HG03457 (cell line): ENCODE measurements at regions not wholly inside any gene's neighbourhood (a gene's known extent, or its start where the extent isn't known, plus 50 kb on each side); places are given as distances from the start of the nearest gene placed in this dataset.
"Not testable (repeated sequence)": the region's sequence is repeated elsewhere in the genome, so short reads cannot be mapped to it uniquely, and the experiment has no call there.

Experiments used
- ATAC-seq: cut with Tn5 transposase; IDR thresholded peaks from one replicate; pipeline ENCODE4 v1.9.1; 2021; ENCODE audit warnings: moderate number of reproducible peaks; ENCODE audit not compliant: unreplicated experiment

GRCh38 chr1:99497690-99498089 lies 148.2 kb upstream of the PALMD start:
- no peak for ATAC-seq

GRCh38 chr1:99500541-99500940 lies 145.4 kb upstream of the PALMD start:
- ATAC-seq, result no peak

GRCh38 chr1:99501871-99502270 lies 144.0 kb upstream of the PALMD start:
- ATAC-seq, result no peak

- ATAC-seq, result no peak
Measured at GRCh38 chr1:99502400-99502799, 143.5 kb upstream of the PALMD start.

DNA sequence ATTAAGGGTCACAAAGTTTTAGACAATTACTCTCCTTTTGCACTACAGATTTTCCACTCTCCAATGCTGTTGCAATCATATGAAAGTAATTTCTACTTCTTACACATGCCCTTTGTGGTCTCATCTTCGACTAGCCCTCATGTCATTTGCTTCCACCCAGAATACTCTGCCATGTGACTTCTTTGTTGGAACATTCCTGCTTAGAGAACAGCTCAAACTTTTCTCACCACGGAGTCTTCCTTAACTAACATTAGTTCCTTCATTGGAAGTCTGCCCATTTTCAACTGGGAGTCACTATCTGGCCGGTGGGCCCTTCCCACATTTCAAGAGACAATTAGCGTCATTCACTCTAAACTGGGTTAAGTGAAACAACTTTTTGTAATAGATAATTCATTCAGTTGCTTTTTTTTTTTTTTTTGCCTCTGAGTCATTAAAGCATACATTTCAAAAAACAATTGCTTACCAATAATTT lies 142.6 kb upstream of the PALMD start:
- ATAC-seq, result no peak

DNA sequence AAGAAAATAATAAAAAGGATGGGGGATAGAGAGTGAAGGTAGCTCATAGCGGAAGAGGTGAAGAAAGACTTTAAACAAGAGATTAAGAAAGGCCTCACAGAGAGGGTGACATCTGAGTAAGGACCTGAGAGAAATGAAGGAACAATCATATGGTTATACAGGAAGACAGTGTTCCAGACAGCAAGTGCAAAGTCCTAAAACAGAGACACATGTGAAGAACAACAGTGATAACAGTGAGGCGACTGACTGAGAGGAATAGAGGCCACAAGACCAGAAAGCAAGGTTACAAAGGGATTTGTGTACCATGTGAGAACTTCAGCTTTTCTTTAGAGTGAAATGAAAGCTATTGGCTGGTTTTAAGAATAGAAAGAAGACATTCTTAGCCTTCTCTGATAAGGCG lies 141.6 kb upstream of the PALMD start:
- ATAC-seq, result no peak

DNA sequence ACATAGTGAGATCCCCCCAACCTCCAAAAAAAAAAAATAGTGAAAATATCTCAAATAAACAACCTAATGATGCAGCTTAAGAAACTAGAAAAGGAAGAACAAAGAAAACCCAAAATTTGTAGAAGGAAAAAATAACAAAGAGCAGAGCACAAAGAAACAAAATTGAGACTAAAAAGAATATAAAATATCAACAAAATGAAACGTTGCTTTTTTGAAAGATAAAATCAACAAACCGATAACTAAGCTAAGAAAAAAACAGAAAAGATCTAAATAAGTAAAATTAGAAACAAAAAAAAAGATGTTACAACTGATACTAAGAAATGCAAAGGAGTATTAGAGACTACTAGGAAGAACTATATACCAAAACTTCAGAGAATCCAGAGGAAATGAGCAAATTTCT lies 139.3 kb upstream of the PALMD start:
- ATAC-seq, result no peak

- ATAC-seq, result not testable (repeated sequence)
Measured at GRCh38 chr1:99507446-99507845, 138.5 kb upstream of the PALMD start.

GRCh38 chr1:99507906-99508732 lies 137.8 kb upstream of the PALMD start:
- ATAC-seq, result no peak

GRCh38 chr1:99508733-99509445 lies 137.0 kb upstream of the PALMD start:
- ATAC-seq, result not testable (repeated sequence)

DNA sequence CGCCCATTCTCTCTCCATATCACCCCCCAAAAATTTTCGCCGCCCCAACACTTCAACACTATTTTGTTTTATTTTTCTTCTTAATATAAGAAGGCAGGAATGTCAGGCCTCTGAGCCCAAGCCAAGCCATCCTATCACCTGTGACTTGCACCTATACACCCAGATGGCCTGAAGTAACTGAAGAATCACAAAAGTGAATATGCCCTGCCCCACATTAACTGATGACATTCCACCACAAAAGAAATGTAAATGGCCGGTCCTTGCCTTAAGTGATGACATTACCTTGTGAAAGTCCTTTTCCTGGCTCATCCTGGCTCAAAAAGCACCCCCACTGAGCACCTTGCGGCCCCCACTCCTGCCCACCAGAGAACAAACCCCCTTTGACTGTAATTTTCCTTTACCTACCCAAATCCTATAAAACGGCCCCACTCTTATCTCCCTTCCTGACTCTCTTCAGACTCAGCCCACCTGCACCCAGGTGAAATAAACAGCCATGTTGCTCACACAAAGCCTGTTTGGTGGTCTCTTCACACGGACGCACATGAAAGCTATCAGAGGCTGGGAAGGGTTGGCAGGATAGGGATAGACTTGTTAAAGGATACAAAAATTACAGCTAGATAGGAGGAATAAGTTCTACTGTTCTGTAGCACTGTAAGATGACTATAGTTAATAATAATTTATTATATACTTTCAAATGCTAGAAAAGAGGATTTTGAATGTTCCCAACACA lies 130.9 kb upstream of the PALMD start:
- ATAC-seq, result not testable (repeated sequence)

DNA sequence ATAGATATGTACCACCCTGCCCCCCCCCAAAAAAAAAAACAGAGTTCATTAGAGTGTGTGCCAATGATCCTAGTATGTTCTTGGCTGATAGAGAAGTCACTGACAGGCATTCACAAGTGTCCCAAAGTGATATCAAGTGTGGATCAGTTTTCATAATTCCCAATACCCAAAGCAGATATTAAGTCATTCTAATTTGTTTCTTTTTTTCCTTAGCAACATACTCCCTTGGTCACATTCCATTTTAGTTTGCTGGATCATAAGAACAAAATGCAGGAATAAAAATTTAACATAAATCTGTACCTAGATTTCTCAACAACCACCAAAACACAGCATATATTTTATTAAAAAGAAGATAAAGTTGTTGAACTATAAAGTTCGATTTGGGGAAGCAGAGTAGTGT lies 129.8 kb upstream of the PALMD start:
- ATAC-seq, result no peak

DNA sequence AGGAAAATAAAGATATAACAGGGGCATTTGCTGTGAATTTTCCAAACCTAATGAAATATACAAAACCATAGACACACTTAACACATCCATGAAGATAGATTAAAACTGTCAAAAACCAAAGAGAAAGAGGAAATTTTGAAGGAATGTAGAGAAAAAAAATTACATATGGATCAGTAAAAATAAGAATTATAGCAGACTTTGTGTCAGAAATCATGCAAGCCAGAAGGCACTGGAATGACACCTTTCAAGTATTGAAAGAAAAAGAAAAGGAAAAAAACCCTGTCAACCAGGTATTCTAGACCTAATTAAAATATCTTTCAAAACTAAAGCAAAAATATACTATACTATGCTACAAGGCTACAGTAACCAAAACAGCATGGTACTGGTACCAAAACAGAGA lies 125.8 kb upstream of the PALMD start:
- ATAC-seq, result no peak

- no peak for ATAC-seq
Measured at GRCh38 chr1:99525331-99525730, 120.6 kb upstream of the PALMD start.

DNA sequence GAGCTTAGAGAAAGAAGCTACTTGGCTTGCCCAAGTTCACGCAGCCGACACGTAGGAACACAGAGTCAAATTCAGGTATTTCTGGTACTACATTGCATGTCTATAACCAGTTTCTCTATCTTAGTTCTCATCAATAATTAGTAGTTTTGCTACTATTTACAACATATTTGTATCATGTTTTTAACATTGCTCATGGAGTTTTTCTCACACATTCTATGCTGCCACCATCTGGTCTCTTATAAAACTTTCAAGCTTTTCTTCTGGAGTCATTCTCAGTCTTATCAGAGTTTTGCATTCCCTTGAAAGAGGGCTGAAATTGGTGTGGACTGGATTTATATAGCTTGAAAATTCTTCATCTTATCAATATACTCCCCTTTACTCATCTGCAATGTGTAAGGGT lies 118.8 kb upstream of the PALMD start:
- no peak for ATAC-seq

DNA sequence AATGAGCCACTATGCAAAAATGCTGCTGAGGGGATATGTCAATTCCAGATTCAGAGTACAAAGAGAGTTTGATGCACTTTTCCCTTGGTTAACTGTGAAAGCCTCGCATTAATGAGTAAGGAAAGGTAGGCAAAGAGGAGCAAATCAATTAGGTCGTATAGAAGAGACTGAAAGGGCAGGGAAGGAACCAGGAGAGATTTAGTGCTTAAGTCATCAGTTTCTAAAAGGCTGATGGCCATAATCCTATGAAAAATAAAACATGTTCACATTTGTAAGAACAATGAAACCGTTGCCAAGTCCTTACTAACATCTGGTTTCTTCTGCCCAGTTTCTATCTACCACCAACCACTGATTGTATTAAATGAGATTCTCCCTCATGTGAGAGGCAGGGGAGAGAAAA lies 118.4 kb upstream of the PALMD start:
- no peak for ATAC-seq

GRCh38 chr1:99529002-99529401 lies 116.9 kb upstream of the PALMD start:
- no peak for ATAC-seq

- ATAC-seq, result no peak
Measured at GRCh38 chr1:99531578-99532275, 114.2 kb upstream of the PALMD start.

GRCh38 chr1:99532276-99532580 lies 113.7 kb upstream of the PALMD start:
- no peak for ATAC-seq

DNA sequence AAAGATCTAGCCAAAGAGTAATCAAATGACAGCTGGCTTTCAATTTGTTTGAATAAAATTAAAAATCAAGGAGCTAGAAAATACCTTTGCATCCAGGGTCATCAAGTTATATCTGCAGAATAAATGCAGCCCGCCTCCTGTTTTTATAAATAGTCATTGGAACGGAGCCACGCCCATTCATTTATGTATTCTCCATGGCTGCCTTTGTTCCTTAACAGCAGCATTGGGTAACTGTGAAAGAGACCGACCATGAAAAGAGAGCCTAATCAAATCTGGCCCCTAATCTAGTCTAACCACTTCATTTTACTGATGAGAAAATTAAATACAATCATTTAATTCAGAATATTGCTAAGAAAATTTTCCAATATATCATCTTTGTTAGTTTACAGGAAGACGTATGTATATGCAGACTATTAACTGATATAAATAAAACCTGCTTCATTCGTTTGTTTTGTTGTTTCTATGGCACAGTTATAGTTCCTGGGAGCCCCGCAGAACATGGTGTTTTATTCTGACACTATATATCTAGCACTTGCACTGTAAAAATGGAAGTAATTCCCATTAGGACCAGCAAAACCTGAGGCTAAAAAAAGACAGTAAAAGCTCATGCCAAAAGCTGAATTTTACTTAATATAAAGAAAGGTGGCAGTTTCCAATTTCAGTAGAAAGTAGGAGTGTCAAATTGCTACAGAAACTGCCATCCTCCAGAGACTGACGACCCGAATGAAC lies 111.8 kb upstream of the PALMD start:
- no peak for ATAC-seq

DNA sequence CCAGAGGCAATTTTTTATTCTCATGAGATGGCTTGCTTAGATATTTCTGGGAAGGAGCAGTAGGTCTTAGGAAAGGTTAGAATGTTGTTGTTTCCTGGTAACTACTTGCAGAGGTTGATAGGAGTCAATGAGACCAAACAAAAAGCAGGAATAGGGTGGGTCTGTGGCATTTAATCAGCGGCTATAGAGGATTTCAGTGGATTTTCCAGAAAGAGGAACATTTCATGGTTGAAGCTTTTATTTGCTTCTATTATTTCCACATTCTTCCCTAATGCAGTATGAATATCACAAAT lies 111.3 kb upstream of the PALMD start:
- ATAC-seq, result no peak
